HG03442 (cell line): ENCODE measurements at regions not wholly inside any gene's neighbourhood (a gene's known extent, or its start where the extent isn't known, plus 50 kb on each side); places are given as distances from the start of the nearest gene placed in this dataset.

ENCODE experiments used
- ATAC-seq: cut with Tn5 transposase; IDR thresholded peaks from one replicate; pipeline ENCODE4 v1.9.1; 2021; ENCODE audit warnings: mild to moderate bottlenecking, moderate library complexity; ENCODE audit not compliant: unreplicated experiment

DNA sequence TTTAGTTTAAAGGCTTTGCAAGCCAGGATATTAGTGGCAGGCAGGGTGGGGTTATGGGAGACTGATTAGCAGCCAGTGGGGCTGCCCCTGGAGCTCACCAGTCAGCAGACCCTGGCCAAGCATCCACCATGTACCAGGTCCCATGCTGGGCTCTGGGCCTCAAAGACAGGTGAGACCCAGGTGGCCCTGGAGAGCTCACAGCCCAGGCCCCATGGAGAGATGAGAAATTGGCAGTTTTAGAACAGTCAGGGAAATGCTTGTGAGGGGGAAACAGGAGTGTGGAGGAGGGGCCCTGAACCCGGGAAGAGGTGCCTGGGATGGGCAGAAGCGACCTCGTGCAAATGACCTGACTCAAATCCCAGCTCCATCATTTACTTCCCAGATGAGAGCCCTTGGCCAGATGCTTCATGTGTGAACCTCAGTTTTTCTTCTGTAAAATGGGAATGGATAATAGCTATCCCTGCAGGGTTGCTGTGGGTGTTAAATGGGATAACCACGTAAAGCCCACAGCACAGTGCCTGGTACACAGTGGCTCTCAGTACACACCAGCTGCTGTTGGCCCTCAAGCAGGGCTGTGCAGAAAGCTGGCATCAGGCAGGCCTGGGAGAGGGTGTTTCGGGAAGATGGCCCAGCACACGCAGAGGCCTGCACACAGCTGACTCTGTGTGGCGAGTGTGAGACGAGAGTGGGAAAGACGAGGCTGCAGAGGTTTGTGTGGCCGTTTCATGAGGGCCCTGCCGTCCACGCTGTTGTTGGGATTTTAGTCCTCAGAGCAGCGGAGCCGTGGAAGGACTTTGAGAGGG, 518.5 kb downstream of the PTPRU start:
- ATAC-seq = no peak

- ATAC-seq = no peak
Measured at GRCh38 chr1:29753771-29754572, 517.6 kb downstream of the PTPRU start.

GRCh38 chr1:29753244-29753643, 516.9 kb downstream of the PTPRU start:
- no peak for ATAC-seq

DNA sequence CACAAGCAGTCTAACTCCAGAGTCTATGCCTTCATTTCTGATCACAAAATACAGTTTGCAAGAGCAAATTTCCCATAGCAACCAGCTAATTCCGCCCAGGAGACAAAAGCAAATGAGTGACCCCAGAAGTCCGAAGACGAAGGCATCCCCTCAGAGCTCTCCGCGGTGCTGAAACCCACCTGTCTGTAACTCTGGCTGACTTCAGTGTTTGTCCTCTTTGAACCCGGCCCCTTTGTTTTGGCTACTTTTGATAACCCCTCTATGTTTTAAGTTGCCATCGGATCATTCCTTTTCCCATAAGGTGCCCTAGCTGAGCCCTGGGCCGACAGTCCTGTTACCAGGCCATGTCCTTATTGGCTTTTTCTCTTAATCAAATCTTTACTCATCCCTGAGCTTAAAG, 515.8 kb downstream of the PTPRU start:
- no peak for ATAC-seq

GRCh38 chr1:29749024-29749945, 513.0 kb downstream of the PTPRU start:
- no peak for ATAC-seq

- ATAC-seq = no peak
Measured at GRCh38 chr1:29747196-29747595, 510.9 kb downstream of the PTPRU start.

DNA sequence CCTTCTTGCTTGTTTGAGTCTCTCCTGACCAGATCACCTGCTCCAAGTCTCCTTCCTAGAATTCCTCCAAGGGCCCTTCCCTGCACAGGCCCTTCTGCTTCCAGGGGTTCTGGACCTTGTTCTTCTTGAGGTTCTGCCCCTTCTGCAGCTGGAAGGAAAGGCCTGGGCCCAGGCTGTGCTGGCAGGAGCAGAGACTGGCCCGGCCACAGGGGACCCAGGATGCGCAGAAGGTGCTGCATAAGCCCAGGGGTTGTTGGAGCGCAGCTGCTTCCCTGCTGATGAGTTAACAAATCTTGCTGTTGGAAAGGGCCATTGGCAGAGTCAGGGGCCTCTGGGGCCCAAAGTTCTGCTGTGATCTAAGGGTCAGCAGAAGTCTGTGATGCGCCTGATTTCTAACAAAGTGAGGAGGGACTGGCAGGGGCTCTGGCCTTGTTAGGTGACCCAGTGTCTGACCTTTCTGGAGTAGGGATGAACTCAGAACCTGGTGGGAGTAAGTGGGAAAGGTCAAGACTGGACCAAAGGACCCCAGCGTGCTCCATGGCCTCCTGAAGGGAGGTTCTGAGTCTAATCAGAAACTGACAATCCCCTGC, 509.8 kb downstream of the PTPRU start:
- no peak for ATAC-seq

- ATAC-seq = no peak
Measured at GRCh38 chr1:29744684-29745490, 508.6 kb downstream of the PTPRU start.

DNA sequence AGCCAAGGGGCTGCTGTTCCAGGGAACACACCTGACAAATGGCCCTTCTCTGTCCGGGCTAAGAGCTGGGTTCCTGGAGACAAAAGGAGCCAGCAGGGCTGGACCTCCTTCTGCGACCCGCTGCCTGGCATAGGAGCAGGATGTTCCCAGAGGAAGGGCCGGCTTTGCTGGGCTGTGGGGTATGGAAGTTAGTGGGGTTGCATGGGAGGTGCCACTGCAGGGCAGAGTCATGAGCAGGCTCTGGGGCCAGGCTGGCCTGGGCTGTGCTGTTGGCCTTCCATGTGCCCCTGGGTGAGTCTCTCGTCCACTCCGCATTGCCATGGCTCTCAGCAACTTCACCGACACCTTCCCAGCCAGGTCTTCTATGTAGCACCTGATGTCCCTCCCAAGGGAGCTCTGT, 507.6 kb downstream of the PTPRU start:
- ATAC-seq = no peak

- ATAC-seq = no peak
Measured at GRCh38 chr1:29743264-29743663, 506.9 kb downstream of the PTPRU start.

GRCh38 chr1:29739176-29739575, 502.9 kb downstream of the PTPRU start:
- ATAC-seq = no peak

DNA sequence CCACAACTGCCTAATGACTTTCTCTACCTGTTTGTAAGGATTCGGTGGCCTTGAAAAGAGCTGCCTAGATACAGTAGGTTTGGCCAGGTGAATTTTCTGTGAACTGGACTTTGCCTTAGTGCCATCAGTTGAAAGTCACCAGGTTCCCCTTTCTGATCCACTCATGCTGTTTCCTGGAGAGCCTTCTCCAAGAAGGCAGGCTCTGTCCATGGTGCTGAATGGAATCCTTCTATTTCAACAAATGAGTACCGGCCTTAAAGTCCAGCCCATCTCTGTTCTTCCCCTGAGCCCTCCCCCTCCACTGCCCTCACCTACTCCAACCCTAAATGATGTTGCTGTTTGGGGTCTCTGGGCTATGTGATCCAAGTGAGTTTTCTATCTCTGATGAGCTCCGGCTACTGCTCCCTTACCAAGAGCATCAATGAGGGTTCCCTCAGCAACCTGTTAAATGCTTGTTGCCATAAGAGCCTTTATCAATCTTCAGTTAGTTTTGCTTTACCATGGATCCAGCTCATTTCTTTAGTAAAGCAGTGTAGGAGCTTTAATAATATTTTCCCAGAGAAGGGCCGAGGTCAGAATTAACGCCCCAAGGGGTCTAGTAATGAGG, 500.4 kb downstream of the PTPRU start:
- ATAC-seq = no peak

GRCh38 chr1:29732453-29732852, 496.1 kb downstream of the PTPRU start:
- no peak for ATAC-seq

- ATAC-seq = no peak
Measured at GRCh38 chr1:29730623-29731022, 494.3 kb downstream of the PTPRU start.

- ATAC-seq = no peak
Measured at GRCh38 chr1:29729281-29729680, 493.0 kb downstream of the PTPRU start.

DNA sequence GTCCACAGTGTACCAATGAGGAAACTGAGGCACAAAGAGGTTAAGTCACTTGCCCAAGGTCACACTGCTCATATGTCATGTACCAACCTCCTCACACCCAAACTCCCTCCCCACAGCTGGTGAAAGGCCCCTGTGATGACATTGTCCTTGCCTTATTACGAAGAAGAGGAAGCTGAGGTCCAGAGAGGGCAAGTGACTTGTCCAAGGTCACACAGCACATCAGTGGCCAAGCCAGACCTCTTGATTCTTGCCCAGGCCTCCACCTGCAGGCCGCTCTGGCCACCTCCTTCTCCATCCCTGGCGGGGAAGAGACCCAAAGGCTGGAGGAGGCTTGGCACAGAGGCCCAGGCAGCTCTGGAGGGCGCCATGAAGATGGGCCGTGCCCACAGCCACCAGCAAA, 492.4 kb downstream of the PTPRU start:
- ATAC-seq = no peak

DNA sequence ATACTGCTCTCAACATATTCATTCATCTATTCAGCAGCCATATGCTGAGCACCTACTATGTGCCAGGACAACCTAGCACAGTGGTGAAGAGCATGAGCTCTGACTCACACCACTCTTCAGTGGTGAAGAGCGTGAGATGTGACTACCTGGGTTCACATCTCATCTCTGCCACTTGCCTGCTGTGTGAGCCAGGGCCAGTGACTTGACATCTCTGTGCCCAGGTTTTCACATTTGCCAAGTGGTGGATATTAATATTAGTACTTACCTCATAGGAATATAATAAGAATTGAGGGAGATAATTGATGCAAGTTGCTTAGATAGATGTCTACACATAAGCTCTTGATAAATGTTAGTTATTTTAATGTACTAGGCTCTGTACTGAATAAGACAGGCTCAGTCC, 488.9 kb downstream of the PTPRU start:
- no peak for ATAC-seq

GRCh38 chr1:29722598-29722997, 486.3 kb downstream of the PTPRU start:
- no peak for ATAC-seq

DNA sequence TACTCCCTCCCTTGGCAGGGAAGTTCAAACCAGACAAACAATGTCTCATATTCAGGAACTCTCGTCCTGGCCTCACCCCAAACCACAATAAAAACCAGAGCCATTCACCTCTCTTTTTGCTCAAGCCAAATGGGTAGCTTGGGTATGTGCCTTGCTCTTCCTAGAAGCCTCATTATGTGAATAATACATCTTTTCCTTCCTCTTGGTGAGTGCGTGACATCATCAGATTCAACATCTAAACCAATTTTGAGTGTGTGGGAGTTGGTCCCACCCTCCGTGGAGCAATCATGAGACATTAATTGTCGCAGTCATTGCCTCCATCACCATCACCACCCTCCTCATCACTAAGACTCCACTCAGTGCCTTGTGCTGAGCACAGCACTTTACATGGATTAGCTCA, 482.9 kb downstream of the PTPRU start:
- ATAC-seq = no peak

- ATAC-seq = no peak
Measured at GRCh38 chr1:29718791-29719190, 482.5 kb downstream of the PTPRU start.
